Activated CD4-positive, alpha-beta T cell treated with anti-CD3 and anti-CD28 coated beads, Interleukin-2, Interleukin-4, amounts not matched to agents 100 ng/mL and 50 ng/mL, durations not matched to agents 16 hours and 8 hours (primary cell): ENCODE measurements at regions not wholly inside any gene's neighbourhood (a gene's known extent, or its start where the extent isn't known, plus 50 kb on each side); places are given as distances from the start of the nearest gene placed in this dataset.
A peak's percentile ranks its signal among the peaks of the same experiment; 100 is the strongest.
"Not testable (repeated sequence)": the region's sequence is repeated elsewhere in the genome, so short reads cannot be mapped to it uniquely, and the experiment has no call there.

Experiments used
- DNase-seq: peaks from one replicate; pipeline ENCODE4 v3.0.0-alpha.2; 2020; ENCODE audit warnings: low spot score

- DNase-seq, result no peak
Measured at GRCh38 chr6:13874191-13874549, 50.6 kb upstream of the RNF182 start.

GRCh38 chr6:13873288-13874190, 51.2 kb upstream of the RNF182 start:
- peak; percentile 66 for DNase-seq

GRCh38 chr6:13872681-13873080, 52.1 kb upstream of the RNF182 start:
- no peak for DNase-seq

- not testable (repeated sequence) for DNase-seq
Measured at GRCh38 chr6:13872006-13872405, 52.7 kb upstream of the RNF182 start.

- no peak for DNase-seq
Measured at GRCh38 chr6:13870214-13870830, 54.4 kb upstream of the RNF182 start.

GRCh38 chr6:13868236-13868635, 53.9 kb upstream of the MCUR1 start:
- no peak for DNase-seq

- DNase-seq, result no peak
Measured at GRCh38 chr6:13866301-13866700, 51.9 kb upstream of the MCUR1 start.

GRCh38 chr6:13865141-13865540, 50.8 kb upstream of the MCUR1 start:
- no peak for DNase-seq

GRCh38 chr6:13864669-13865068, 50.3 kb upstream of the MCUR1 start:
- not testable (repeated sequence) for DNase-seq
